ENCODE measurements at regions not wholly inside any gene's neighbourhood (a gene's known extent, or its start where the extent isn't known, plus 50 kb on each side); places are given as distances from the start of the nearest gene placed in this dataset.

GRCh38 chr13:37450276-37450675 is 148.3 kb downstream of the POSTN start:
- no peak for DNase-seq
- Histone ChIP-seq H3K4ac (ENCODE audit: low read depth, low read length) (no peak overlapping the region), H4K5ac (ENCODE audit: low read length) (no peak overlapping the region), H3K27ac (ENCODE audit: low read depth, low read length) (no peak overlapping the region), H3K18ac (ENCODE audit: low read length) (no peak overlapping the region), H2AK5ac (ENCODE audit: low read length) (no peak overlapping the region), H3K4me2 (ENCODE audit: low read length) (no peak overlapping the region), H3K56ac (ENCODE audit: low read length) (no peak overlapping the region), H3K4me3 (ENCODE audit: low read length) (no peak overlapping the region), H4K8ac (ENCODE audit: low read depth, low read length) (no peak overlapping the region), H2BK120ac (ENCODE audit: low read depth, low read length) (no peak overlapping the region), H2BK15ac (replicated peaks; ENCODE audit: low read depth) (no peak overlapping the region), H3K4me1 (ENCODE audit: control insufficient read depth, low read depth, low read length) (no peaks in the 10 kb centered on the region), H3K36me3 (ENCODE audit: control insufficient read depth, insufficient read depth, low read length) (no peaks in the 10 kb centered on the region), H3K79me2 (ENCODE audit: control insufficient read depth, insufficient read depth, low read length) (no peaks in the 10 kb centered on the region), H3K27me3 (ENCODE audit: insufficient read depth, low read length, poor library complexity) (no peaks in the 10 kb centered on the region), H3K79me1 (ENCODE audit: low read length) (no peaks in the 10 kb centered on the region), H3K9ac (ENCODE audit: low read length) (no peak overlapping the region), H2BK5ac (ENCODE audit: low read length) (no peak overlapping the region), H3K23ac (ENCODE audit: low read length) (no peak overlapping the region)
- no CpG with 5 or more reads among the region's 2 CpGs for WGBS (ENCODE audit: extremely low coverage, insufficient coverage, low lambda C conversion rate)

- H2AK5ac ChIP-seq (ENCODE audit: low read length) = no peak overlapping the region
- DNase-seq = no peak
- no CpG with 5 or more reads among the region's 1 CpG for WGBS (ENCODE audit: extremely low coverage, insufficient coverage, low lambda C conversion rate)
Observed at GRCh38 chr13:37448153-37448552, 150.4 kb downstream of the POSTN start.

GRCh38 chr13:37446503-37446902 is 152.1 kb downstream of the POSTN start:
- DNase-seq = no peak

More at GRCh38 chr13:37448153-37448552, 150.4 kb downstream of the POSTN start:
- Histone ChIP-seq H2BK120ac (ENCODE audit: low read depth, low read length) (no peak overlapping the region), H2BK15ac (replicated peaks; ENCODE audit: low read depth) (no peak overlapping the region), H4K8ac (ENCODE audit: low read depth, low read length) (no peak overlapping the region), H3K79me1 (ENCODE audit: low read length) (no peaks in the 10 kb centered on the region), H2BK5ac (ENCODE audit: low read length) (no peak overlapping the region), H3K4me3 (ENCODE audit: low read length) (no peak overlapping the region), H4K5ac (ENCODE audit: low read length) (no peak overlapping the region), H3K27me3 (ENCODE audit: insufficient read depth, low read length, poor library complexity) (no peaks in the 10 kb centered on the region), H3K18ac (ENCODE audit: low read length) (no peak overlapping the region), H3K4me2 (ENCODE audit: low read length) (no peak overlapping the region), H3K36me3 (ENCODE audit: control insufficient read depth, insufficient read depth, low read length) (no peaks in the 10 kb centered on the region), H3K23ac (ENCODE audit: low read length) (no peak overlapping the region), H3K79me2 (ENCODE audit: control insufficient read depth, insufficient read depth, low read length) (no peaks in the 10 kb centered on the region), H3K4me1 (ENCODE audit: control insufficient read depth, low read depth, low read length) (no peaks in the 10 kb centered on the region), H3K9ac (ENCODE audit: low read length) (no peak overlapping the region), H3K4ac (ENCODE audit: low read depth, low read length) (no peak overlapping the region), H3K56ac (ENCODE audit: low read length) (no peak overlapping the region), H3K27ac (ENCODE audit: low read depth, low read length) (no peak overlapping the region)

GRCh38 chr13:37443538-37443937 is 155.0 kb downstream of the POSTN start:
- H3K4me3 ChIP-seq (ENCODE audit: low read length) = no peak overlapping the region
- no peak overlapping the region for H3K4me2 ChIP-seq (ENCODE audit: low read length)
- no peak overlapping the region for H4K8ac ChIP-seq (ENCODE audit: low read depth, low read length)
- H3K23ac ChIP-seq (ENCODE audit: low read length) = no peak overlapping the region
- no peak overlapping the region for H3K18ac ChIP-seq (ENCODE audit: low read length)
- no peak overlapping the region for H3K27ac ChIP-seq (ENCODE audit: low read depth, low read length)
- H2BK120ac ChIP-seq (ENCODE audit: low read depth, low read length) = no peak overlapping the region
- no CpG with 5 or more reads among the region's 1 CpG for WGBS (ENCODE audit: extremely low coverage, insufficient coverage, low lambda C conversion rate)
- H3K9ac ChIP-seq (ENCODE audit: low read length) = no peak overlapping the region
- H4K5ac ChIP-seq (ENCODE audit: low read length) = no peak overlapping the region
- H3K79me2 ChIP-seq (ENCODE audit: control insufficient read depth, insufficient read depth, low read length) = no peaks in the 10 kb centered on the region
- H3K56ac ChIP-seq (ENCODE audit: low read length) = no peak overlapping the region
- H3K4ac ChIP-seq (ENCODE audit: low read depth, low read length) = no peak overlapping the region
- no peak overlapping the region for H2AK5ac ChIP-seq (ENCODE audit: low read length)
- DNase-seq = no peak
- H2BK5ac ChIP-seq (ENCODE audit: low read length) = no peak overlapping the region
- H3K4me1 ChIP-seq (ENCODE audit: control insufficient read depth, low read depth, low read length) = no peaks in the 10 kb centered on the region
- H3K27me3 ChIP-seq (ENCODE audit: insufficient read depth, low read length, poor library complexity) = no peaks in the 10 kb centered on the region
- no peaks in the 10 kb centered on the region for H3K79me1 ChIP-seq (ENCODE audit: low read length)
- H3K36me3 ChIP-seq (ENCODE audit: control insufficient read depth, insufficient read depth, low read length) = no peaks in the 10 kb centered on the region
- no peak overlapping the region for H2BK15ac ChIP-seq (replicated peaks; ENCODE audit: low read depth)

More at GRCh38 chr13:37446503-37446902, 152.1 kb downstream of the POSTN start:
- Histone ChIP-seq H3K4ac (ENCODE audit: low read depth, low read length) (no peak overlapping the region), H3K18ac (ENCODE audit: low read length) (no peak overlapping the region), H2AK5ac (ENCODE audit: low read length) (no peak overlapping the region), H3K23ac (ENCODE audit: low read length) (no peak overlapping the region), H3K27me3 (ENCODE audit: insufficient read depth, low read length, poor library complexity) (no peaks in the 10 kb centered on the region), H3K4me2 (ENCODE audit: low read length) (no peak overlapping the region), H4K8ac (ENCODE audit: low read depth, low read length) (no peak overlapping the region), H3K79me1 (ENCODE audit: low read length) (no peaks in the 10 kb centered on the region), H2BK120ac (ENCODE audit: low read depth, low read length) (no peak overlapping the region), H3K9ac (ENCODE audit: low read length) (no peak overlapping the region), H3K4me3 (ENCODE audit: low read length) (no peak overlapping the region), H3K4me1 (ENCODE audit: control insufficient read depth, low read depth, low read length) (no peaks in the 10 kb centered on the region), H3K27ac (ENCODE audit: low read depth, low read length) (no peak overlapping the region), H3K56ac (ENCODE audit: low read length) (no peak overlapping the region), H3K36me3 (ENCODE audit: control insufficient read depth, insufficient read depth, low read length) (no peaks in the 10 kb centered on the region), H2BK15ac (replicated peaks; ENCODE audit: low read depth) (no peak overlapping the region), H3K79me2 (ENCODE audit: control insufficient read depth, insufficient read depth, low read length) (no peaks in the 10 kb centered on the region), H2BK5ac (ENCODE audit: low read length) (no peak overlapping the region), H4K5ac (ENCODE audit: low read length) (no peak overlapping the region)
- no CpG with 5 or more reads among the region's 3 CpGs for WGBS (ENCODE audit: extremely low coverage, insufficient coverage, low lambda C conversion rate)

GRCh38 chr13:37442996-37443395 is 155.6 kb downstream of the POSTN start:
- WGBS (ENCODE audit: extremely low coverage, insufficient coverage, low lambda C conversion rate) = no CpG with 5 or more reads among the region's 1 CpG
- Histone ChIP-seq H3K4ac (ENCODE audit: low read depth, low read length) (no peak overlapping the region), H3K23ac (ENCODE audit: low read length) (no peak overlapping the region), H3K36me3 (ENCODE audit: control insufficient read depth, insufficient read depth, low read length) (no peaks in the 10 kb centered on the region), H3K4me3 (ENCODE audit: low read length) (no peak overlapping the region), H2BK5ac (ENCODE audit: low read length) (no peak overlapping the region), H3K9ac (ENCODE audit: low read length) (no peak overlapping the region), H3K27me3 (ENCODE audit: insufficient read depth, low read length, poor library complexity) (no peaks in the 10 kb centered on the region), H2BK120ac (ENCODE audit: low read depth, low read length) (no peak overlapping the region), H3K79me1 (ENCODE audit: low read length) (no peaks in the 10 kb centered on the region), H2AK5ac (ENCODE audit: low read length) (no peak overlapping the region), H3K4me1 (ENCODE audit: control insufficient read depth, low read depth, low read length) (no peaks in the 10 kb centered on the region), H3K27ac (ENCODE audit: low read depth, low read length) (no peak overlapping the region), H4K8ac (ENCODE audit: low read depth, low read length) (no peak overlapping the region), H2BK15ac (replicated peaks; ENCODE audit: low read depth) (no peak overlapping the region), H3K56ac (ENCODE audit: low read length) (no peak overlapping the region), H3K4me2 (ENCODE audit: low read length) (no peak overlapping the region), H3K79me2 (ENCODE audit: control insufficient read depth, insufficient read depth, low read length) (no peaks in the 10 kb centered on the region), H3K18ac (ENCODE audit: low read length) (no peak overlapping the region), H4K5ac (ENCODE audit: low read length) (no peak overlapping the region)
- DNase-seq = no peak

GRCh38 chr13:37435881-37436280 is 162.7 kb downstream of the POSTN start:
- H3K79me1 ChIP-seq (ENCODE audit: low read length) = no peaks in the 10 kb centered on the region
- no peak overlapping the region for H2BK15ac ChIP-seq (replicated peaks; ENCODE audit: low read depth)
- H3K4ac ChIP-seq (ENCODE audit: low read depth, low read length) = no peak overlapping the region
- H3K56ac ChIP-seq (ENCODE audit: low read length) = no peak overlapping the region
- H3K4me3 ChIP-seq (ENCODE audit: low read length) = no peak overlapping the region
- H2BK5ac ChIP-seq (ENCODE audit: low read length) = no peak overlapping the region
- no peaks in the 10 kb centered on the region for H3K4me1 ChIP-seq (ENCODE audit: control insufficient read depth, low read depth, low read length)
- no peak overlapping the region for H3K9ac ChIP-seq (ENCODE audit: low read length)
- H3K36me3 ChIP-seq (ENCODE audit: control insufficient read depth, insufficient read depth, low read length) = no peaks in the 10 kb centered on the region
- no peak overlapping the region for H3K4me2 ChIP-seq (ENCODE audit: low read length)
- H3K79me2 ChIP-seq (ENCODE audit: control insufficient read depth, insufficient read depth, low read length) = no peaks in the 10 kb centered on the region
- H4K8ac ChIP-seq (ENCODE audit: low read depth, low read length) = no peak overlapping the region
- no peak overlapping the region for H3K27ac ChIP-seq (ENCODE audit: low read depth, low read length)
- no peak overlapping the region for H3K23ac ChIP-seq (ENCODE audit: low read length)
- H2AK5ac ChIP-seq (ENCODE audit: low read length) = no peak overlapping the region
- no peak overlapping the region for H3K18ac ChIP-seq (ENCODE audit: low read length)
- H4K5ac ChIP-seq (ENCODE audit: low read length) = no peak overlapping the region
- no peaks in the 10 kb centered on the region for H3K27me3 ChIP-seq (ENCODE audit: insufficient read depth, low read length, poor library complexity)
- no peak overlapping the region for H2BK120ac ChIP-seq (ENCODE audit: low read depth, low read length)
- no CpG with 5 or more reads among the region's 1 CpG for WGBS (ENCODE audit: extremely low coverage, insufficient coverage, low lambda C conversion rate)
- no peak for DNase-seq

Data from mesendoderm (in vitro differentiated cells).